Hepatocyte (in vitro differentiated cells): ENCODE measurements at regions not wholly inside any gene's neighbourhood (a gene's known extent, or its start where the extent isn't known, plus 50 kb on each side); places are given as distances from the start of the nearest gene placed in this dataset.

Source experiments
- CTCF ChIP-seq: fragments of 200-600 bp; sonication (generic); IDR thresholded peaks from 2 replicates; pipeline ENCODE4 v1.5.1; 2016; ENCODE audit warnings: antibody characterized with exemption, mild to moderate bottlenecking; ENCODE audit not compliant: poor library complexity
- EZH2 ChIP-seq: fragments of 200-600 bp; sonication (generic); IDR thresholded peaks from 2 replicates; pipeline ENCODE4 v1.6.1; 2016; ENCODE audit warnings: antibody characterized with exemption, mild to moderate bottlenecking, borderline replicate concordance
- EZH2phosphoT487 ChIP-seq: fragments of 200-600 bp; sonication (generic); IDR thresholded peaks from one replicate; pipeline ENCODE4 v1.6.1; 2018; ENCODE audit warnings: antibody characterized with exemption, mild to moderate bottlenecking, low read depth, moderate library complexity; ENCODE audit not compliant: unreplicated experiment, severe bottlenecking

- TF ChIP-seq CTCF (no peak), EZH2 (no peak), EZH2phosphoT487 (no peak)
These were observed 139.4 kb upstream of the TENT5A start for GRCh38 chr6:81891874-81892273.
